ENCODE measurements at regions not wholly inside any gene's neighbourhood (a gene's known extent, or its start where the extent isn't known, plus 50 kb on each side); places are given as distances from the start of the nearest gene placed in this dataset.

GRCh38 chr18:54777989-54778388 lies 50.3 kb upstream of the RAB27B start:
- WGBS (ENCODE audit: extremely low coverage, insufficient coverage, low lambda C conversion rate) = 100% methylated on average over 2 of the region's 4 CpGs
- no peak overlapping the region for H2BK120ac ChIP-seq (ENCODE audit: low read depth, low read length)
- DNase-seq = no peak

More at GRCh38 chr18:54777989-54778388, 50.3 kb upstream of the RAB27B start:
- no peaks in the 10 kb centered on the region for H3K27me3 ChIP-seq (ENCODE audit: insufficient read depth, low read length, poor library complexity)
- no peak overlapping the region for H3K9ac ChIP-seq (ENCODE audit: low read length)
- no peak overlapping the region for H4K8ac ChIP-seq (ENCODE audit: low read depth, low read length)
- no peaks in the 10 kb centered on the region for H3K36me3 ChIP-seq (ENCODE audit: control insufficient read depth, insufficient read depth, low read length)
- no peaks in the 10 kb centered on the region for H3K79me2 ChIP-seq (ENCODE audit: control insufficient read depth, insufficient read depth, low read length)
- no peak overlapping the region for H3K4me2 ChIP-seq (ENCODE audit: low read length)
- no peak overlapping the region for H3K56ac ChIP-seq (ENCODE audit: low read length)
- H3K23ac ChIP-seq (ENCODE audit: low read length) = no peak overlapping the region
- H2BK15ac ChIP-seq (replicated peaks; ENCODE audit: low read depth) = no peak overlapping the region
- H3K27ac ChIP-seq (ENCODE audit: low read depth, low read length) = no peak overlapping the region
- no peaks in the 10 kb centered on the region for H3K4me1 ChIP-seq (ENCODE audit: control insufficient read depth, low read depth, low read length)
- H3K4me3 ChIP-seq (ENCODE audit: low read length) = no peak overlapping the region
- no peak overlapping the region for H2AK5ac ChIP-seq (ENCODE audit: low read length)
- H4K5ac ChIP-seq (ENCODE audit: low read length) = no peak overlapping the region
- H3K4ac ChIP-seq (ENCODE audit: low read depth, low read length) = no peak overlapping the region
- H3K18ac ChIP-seq (ENCODE audit: low read length) = no peak overlapping the region
- no peak overlapping the region for H2BK5ac ChIP-seq (ENCODE audit: low read length)
- no peaks in the 10 kb centered on the region for H3K79me1 ChIP-seq (ENCODE audit: low read length)

All from mesendoderm (in vitro differentiated cells).